AG04449 (cell line): ENCODE measurements at regions not wholly inside any gene's neighbourhood (a gene's known extent, or its start where the extent isn't known, plus 50 kb on each side); places are given as distances from the start of the nearest gene placed in this dataset.
"Not testable (repeated sequence)": the region's sequence is repeated elsewhere in the genome, so short reads cannot be mapped to it uniquely, and the experiment has no call there.

Experiments
- CTCF ChIA-PET: fragments of 350-600 bp; formaldehyde crosslinking; extraction: SDS; loops from one replicate; lab custom pipeline; 2021; ENCODE audit warnings: antibody characterized with exemption; lab: Yijun Ruan, JAX
- POLR2A ChIA-PET: fragments of 400-600, 350-600 bp; formaldehyde crosslinking; extraction: SDS; loops from one replicate; lab custom pipeline; 2020; ENCODE audit warnings: antibody characterized with exemption, inconsistent platforms; lab: Yijun Ruan, JAX
- DNase-seq: peaks from one replicate; pipeline ENCODE4 v3.0.0-alpha.2; 2010; ENCODE audit warnings: low read depth, low spot score
- H3K4me3 ChIP-seq: 2 replicates; pipeline ENCODE4 v1.5.1; 2011; ENCODE audit warnings: low read depth, mild to moderate bottlenecking, control low read depth, low read length
- CTCF ChIP-seq: IDR thresholded peaks from one replicate; pipeline ENCODE4 v1.5.1; 2011; ENCODE audit warnings: mild to moderate bottlenecking, moderate library complexity, low read length, control low read depth, inconsistent platforms; ENCODE audit not compliant: insufficient read depth; ENCODE audit errors: missing control alignments

GRCh38 chr17:16866841-16867240, 105.1 kb downstream of the TNFRSF13B start:
- DNase-seq, POLR2A ChIA-PET, CTCF ChIA-PET, H3K4me3 ChIP-seq: not testable (repeated sequence)

- no peak overlapping the region for H3K4me3 ChIP-seq
- no peak for DNase-seq
- ChIA-PET CTCF (no interaction called here), POLR2A (no interaction called here)
- TF ChIP-seq CTCF = no peak
Measured at GRCh38 chr17:16866436-16866835, 105.5 kb downstream of the TNFRSF13B start.

- CTCF ChIA-PET = not testable (repeated sequence)
Measured at GRCh38 chr17:16865704-16866103, 106.2 kb downstream of the TNFRSF13B start.

GRCh38 chr17:16865077-16865613, 106.8 kb downstream of the TNFRSF13B start:
- H3K4me3 ChIP-seq, DNase-seq, CTCF ChIA-PET, POLR2A ChIA-PET: not testable (repeated sequence)

More at GRCh38 chr17:16865704-16866103, 106.2 kb downstream of the TNFRSF13B start:
- DNase-seq, H3K4me3 ChIP-seq, POLR2A ChIA-PET: not testable (repeated sequence)

- H3K4me3 ChIP-seq, POLR2A ChIA-PET, DNase-seq, CTCF ChIA-PET: not testable (repeated sequence)
Measured at GRCh38 chr17:16864462-16865076, 107.3 kb downstream of the TNFRSF13B start.

- DNase-seq, POLR2A ChIA-PET, H3K4me3 ChIP-seq, CTCF ChIA-PET: not testable (repeated sequence)
Measured at GRCh38 chr17:16861152-16861551, 110.8 kb downstream of the TNFRSF13B start.

GRCh38 chr17:16860467-16860866, 111.5 kb downstream of the TNFRSF13B start:
- CTCF ChIA-PET, POLR2A ChIA-PET, DNase-seq, H3K4me3 ChIP-seq: not testable (repeated sequence)

GRCh38 chr17:16859515-16859914, 112.4 kb downstream of the TNFRSF13B start:
- POLR2A ChIA-PET, DNase-seq, H3K4me3 ChIP-seq, CTCF ChIA-PET: not testable (repeated sequence)

GRCh38 chr17:16857746-16858145, 114.2 kb downstream of the TNFRSF13B start:
- DNase-seq, POLR2A ChIA-PET, CTCF ChIA-PET: not testable (repeated sequence)

GRCh38 chr17:16856846-16857245, 115.1 kb downstream of the TNFRSF13B start:
- POLR2A ChIA-PET, DNase-seq, CTCF ChIA-PET, H3K4me3 ChIP-seq: not testable (repeated sequence)

More at GRCh38 chr17:16857746-16858145, 114.2 kb downstream of the TNFRSF13B start:
- not testable (repeated sequence) for H3K4me3 ChIP-seq

- CTCF ChIA-PET, DNase-seq, H3K4me3 ChIP-seq, POLR2A ChIA-PET: not testable (repeated sequence)
Measured at GRCh38 chr17:16856171-16856570, 115.7 kb downstream of the TNFRSF13B start.

GRCh38 chr17:16854636-16855035, 117.3 kb downstream of the TNFRSF13B start:
- CTCF ChIA-PET, POLR2A ChIA-PET, H3K4me3 ChIP-seq, DNase-seq: not testable (repeated sequence)
